SU-DHL-6 (cell line): ENCODE measurements at regions not wholly inside any gene's neighbourhood (a gene's known extent, or its start where the extent isn't known, plus 50 kb on each side); places are given as distances from the start of the nearest gene placed in this dataset.

ENCODE experiments used
- H2AFZ ChIP-seq: fragments of 200-600 bp; sonication (generic); 2 replicates; pipeline ENCODE4 v1.6.1; 2014; ENCODE audit warnings: low read depth, mild to moderate bottlenecking, moderate library complexity, mixed read lengths, antibody characterized with exemption, low read length; ENCODE audit not compliant: severe bottlenecking
- H3F3A ChIP-seq: fragments of 200-600 bp; shearing (Covaris generic); 2 replicates; pipeline ENCODE4 v1.6.0; 2016; ENCODE audit warnings: antibody characterized with exemption, mild to moderate bottlenecking; ENCODE audit not compliant: insufficient read depth
- H3K27ac ChIP-seq: fragments of 200-600 bp; sonication (generic); 2 replicates; pipeline ENCODE4 v1.5.1; 2016; ENCODE audit warnings: low read depth, mild to moderate bottlenecking, low read length, moderate library complexity, mixed read lengths
- H3K27me3 ChIP-seq: fragments of 200-600 bp; sonication (generic), shearing (Covaris generic); 2 replicates; pipeline ENCODE4 v1.6.0; 2014; ENCODE audit warnings: mild to moderate bottlenecking, low read length
- H3K36me3 ChIP-seq: fragments of 200-600 bp; sonication (generic); 2 replicates; pipeline ENCODE4 v1.6.1; 2014; ENCODE audit warnings: mild to moderate bottlenecking, low read length, mixed read lengths
- H3K4me2 ChIP-seq: fragments of 300-600, 200-600 bp; shearing (Covaris generic), sonication (generic); 2 replicates; pipeline ENCODE4 v1.6.0; 2014; ENCODE audit warnings: low read length, low read depth, mild to moderate bottlenecking; ENCODE audit not compliant: poor library complexity, severe bottlenecking
- H3K4me3 ChIP-seq: fragments of 200-600 bp; sonication (generic); 2 replicates; pipeline ENCODE4 v1.5.1; 2014; ENCODE audit warnings: antibody characterized with exemption, low read length, mild to moderate bottlenecking, mixed read lengths; ENCODE audit not compliant: insufficient read depth, poor library complexity, severe bottlenecking
- H3K79me2 ChIP-seq: fragments of 200-600 bp; sonication (generic); 2 replicates; pipeline ENCODE4 v1.6.1; 2014; ENCODE audit warnings: mild to moderate bottlenecking, low read length, moderate library complexity; ENCODE audit not compliant: insufficient read depth
- H3K9ac ChIP-seq: fragments of 200-600 bp; sonication (generic); 2 replicates; pipeline ENCODE4 v1.7.0; 2014; ENCODE audit warnings: mild to moderate bottlenecking, low read length
- H3K9me2 ChIP-seq: fragments of 200-600 bp; sonication (generic); replicated peaks from 2 replicates; pipeline ENCODE4 v1.6.1; 2014; ENCODE audit warnings: low read length; ENCODE audit not compliant: insufficient read depth
- H3K9me3 ChIP-seq: fragments of 200-600 bp; sonication (generic); 2 replicates; pipeline ENCODE4 v1.6.1; 2014; ENCODE audit warnings: low read length, mixed read lengths; ENCODE audit not compliant: insufficient read depth
- H4K20me1 ChIP-seq: fragments of 200-600 bp; sonication (generic); 2 replicates; pipeline ENCODE4 v1.6.1; 2014; ENCODE audit warnings: low read depth, mild to moderate bottlenecking, antibody characterized with exemption, low read length, moderate library complexity, mixed read lengths
- EZH2phosphoT487 ChIP-seq: fragments of 200-600 bp; sonication (generic), shearing (Covaris generic); conservative IDR thresholded peaks from 2 replicates; pipeline ENCODE4 v1.6.1; 2018; ENCODE audit warnings: mild to moderate bottlenecking, antibody characterized with exemption, low read length, moderate library complexity, mixed read lengths
- TF ChIP-seq, protein P1 (sequence below): fragments of 200-600 bp; sonication (generic); IDR thresholded peaks from one replicate; pipeline ENCODE4 v1.5.1; 2017; ENCODE audit warnings: antibody characterized with exemption, mild to moderate bottlenecking, low read length, moderate library complexity; ENCODE audit not compliant: insufficient read depth, poor library complexity, severe bottlenecking

DNA sequence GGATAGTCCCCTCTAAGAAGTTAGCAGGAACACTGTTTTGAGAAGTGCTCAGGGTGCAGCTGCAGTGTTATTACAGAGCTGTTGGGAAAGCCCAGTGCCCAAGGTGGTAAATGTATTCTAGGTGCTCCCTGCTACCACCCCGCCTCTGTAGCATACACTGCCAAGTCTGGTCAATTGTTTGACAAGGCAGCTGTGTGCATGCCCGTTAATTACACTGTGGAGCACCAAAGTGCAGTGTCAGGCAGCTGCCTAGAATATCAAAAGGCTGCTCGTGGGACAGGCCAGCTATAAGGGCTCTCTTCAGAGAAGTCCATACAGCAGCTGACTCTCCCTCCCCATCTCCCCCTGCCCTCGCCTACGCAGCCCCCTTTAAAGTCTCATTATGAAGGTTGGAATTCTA is 99.9 kb upstream of the KLHL13 start:
- no peak overlapping the region for H3K27ac ChIP-seq
- H4K20me1 ChIP-seq = no peaks in the 10 kb centered on the region
- no peaks in the 10 kb centered on the region for H3K9me2 ChIP-seq
- H3K4me2 ChIP-seq = no peak overlapping the region
- H3K4me3 ChIP-seq = no peak overlapping the region
- no peaks in the 10 kb centered on the region for H3K27me3 ChIP-seq
- H3K9me3 ChIP-seq = no peaks in the 10 kb centered on the region
- no peak overlapping the region for H2AFZ ChIP-seq
- H3K9ac ChIP-seq = no peak overlapping the region
- H3K36me3 ChIP-seq = no peaks in the 10 kb centered on the region
- no peaks in the 10 kb centered on the region for H3K79me2 ChIP-seq
- H3F3A ChIP-seq = peaks cover 11% of the 10 kb centered on the region
- no peak for TF ChIP-seq EZH2phosphoT487
- TF ChIP-seq, protein P1, sequence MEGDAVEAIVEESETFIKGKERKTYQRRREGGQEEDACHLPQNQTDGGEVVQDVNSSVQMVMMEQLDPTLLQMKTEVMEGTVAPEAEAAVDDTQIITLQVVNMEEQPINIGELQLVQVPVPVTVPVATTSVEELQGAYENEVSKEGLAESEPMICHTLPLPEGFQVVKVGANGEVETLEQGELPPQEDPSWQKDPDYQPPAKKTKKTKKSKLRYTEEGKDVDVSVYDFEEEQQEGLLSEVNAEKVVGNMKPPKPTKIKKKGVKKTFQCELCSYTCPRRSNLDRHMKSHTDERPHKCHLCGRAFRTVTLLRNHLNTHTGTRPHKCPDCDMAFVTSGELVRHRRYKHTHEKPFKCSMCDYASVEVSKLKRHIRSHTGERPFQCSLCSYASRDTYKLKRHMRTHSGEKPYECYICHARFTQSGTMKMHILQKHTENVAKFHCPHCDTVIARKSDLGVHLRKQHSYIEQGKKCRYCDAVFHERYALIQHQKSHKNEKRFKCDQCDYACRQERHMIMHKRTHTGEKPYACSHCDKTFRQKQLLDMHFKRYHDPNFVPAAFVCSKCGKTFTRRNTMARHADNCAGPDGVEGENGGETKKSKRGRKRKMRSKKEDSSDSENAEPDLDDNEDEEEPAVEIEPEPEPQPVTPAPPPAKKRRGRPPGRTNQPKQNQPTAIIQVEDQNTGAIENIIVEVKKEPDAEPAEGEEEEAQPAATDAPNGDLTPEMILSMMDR = no peak

DNA sequence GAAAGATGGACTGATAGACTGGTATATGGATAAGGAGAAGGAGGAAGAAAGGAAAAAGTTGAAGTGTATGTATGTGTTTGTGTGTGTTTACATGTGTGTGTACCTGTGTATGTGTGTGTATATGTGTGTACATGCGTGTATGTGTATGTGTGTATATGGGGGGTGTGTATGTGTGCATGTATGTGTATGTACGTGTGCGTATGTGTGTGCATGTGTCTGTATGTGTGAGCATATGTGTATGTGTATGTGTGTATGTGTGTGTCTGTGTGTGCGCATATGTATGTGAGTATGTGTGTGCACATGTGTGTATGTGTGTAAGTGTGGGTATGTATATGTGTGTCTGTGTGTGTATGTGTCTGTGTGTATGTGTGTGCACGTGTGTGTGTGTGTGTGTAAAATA is 101.5 kb upstream of the KLHL13 start:
- Histone ChIP-seq H3K27me3 (no peaks in the 10 kb centered on the region), H2AFZ (no peak overlapping the region), H3K9ac (no peak overlapping the region), H3K27ac (no peak overlapping the region), H3K9me2 (no peaks in the 10 kb centered on the region), H3F3A (no peaks in the 10 kb centered on the region), H3K79me2 (no peaks in the 10 kb centered on the region), H3K4me3 (no peak overlapping the region), H4K20me1 (no peaks in the 10 kb centered on the region), H3K36me3 (no peaks in the 10 kb centered on the region), H3K4me2 (no peak overlapping the region), H3K9me3 (no peaks in the 10 kb centered on the region)
- TF ChIP-seq EZH2phosphoT487 = no peak
- TF ChIP-seq, protein P1 = no peak

DNA sequence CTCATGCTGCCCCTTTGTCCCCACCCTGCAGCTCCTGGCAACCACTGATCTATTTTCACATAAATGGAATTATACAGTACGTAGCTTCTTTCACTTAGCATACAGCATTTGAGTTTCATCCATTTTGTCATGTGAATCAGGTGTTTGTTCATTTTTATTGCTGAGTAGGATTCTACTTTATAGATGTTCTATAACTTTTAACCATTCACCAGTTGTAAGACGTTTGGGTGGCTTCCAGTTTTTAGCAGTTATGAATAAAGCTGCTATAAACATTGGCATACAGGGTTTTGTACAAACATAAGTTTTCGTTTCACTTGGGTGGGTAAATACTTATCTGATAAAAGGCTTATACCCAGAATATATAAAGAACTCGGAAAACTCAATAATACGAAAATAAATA is 102.3 kb upstream of the KLHL13 start:
- no peak overlapping the region for H3K27ac ChIP-seq
- H3K36me3 ChIP-seq = no peaks in the 10 kb centered on the region
- no peak overlapping the region for H2AFZ ChIP-seq
- no peak for TF ChIP-seq EZH2phosphoT487
- TF ChIP-seq, protein P1 = no peak
- no peaks in the 10 kb centered on the region for H3K9me2 ChIP-seq
- no peaks in the 10 kb centered on the region for H4K20me1 ChIP-seq
- H3F3A ChIP-seq = no peaks in the 10 kb centered on the region
- H3K9me3 ChIP-seq = no peaks in the 10 kb centered on the region
- no peak overlapping the region for H3K9ac ChIP-seq
- no peaks in the 10 kb centered on the region for H3K27me3 ChIP-seq
- no peak overlapping the region for H3K4me3 ChIP-seq
- H3K79me2 ChIP-seq = no peaks in the 10 kb centered on the region
- H3K4me2 ChIP-seq = no peak overlapping the region
